ENCODE measurements at regions not wholly inside any gene's neighbourhood (a gene's known extent, or its start where the extent isn't known, plus 50 kb on each side); places are given as distances from the start of the nearest gene placed in this dataset.

DNA sequence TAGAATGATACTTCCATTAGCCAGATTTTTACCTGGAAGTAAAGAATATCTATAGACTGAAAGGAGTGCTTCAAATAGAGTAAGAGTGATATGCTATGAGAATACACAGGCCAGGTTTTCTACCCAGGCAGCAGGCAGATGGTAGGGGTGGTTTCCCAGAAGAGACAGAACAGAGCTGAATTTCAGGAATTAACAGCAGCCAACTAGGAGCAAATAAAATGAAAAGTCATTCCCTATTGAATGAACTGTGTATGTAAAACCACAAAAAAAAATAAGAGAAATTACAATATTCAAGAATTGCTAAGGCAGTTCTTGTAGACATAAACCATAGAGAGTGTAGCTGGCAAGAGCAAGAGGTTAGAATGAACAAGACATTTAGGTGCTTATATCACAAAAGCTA is 336.8 kb downstream of the KCNJ3 start:
- Mint-ChIP-seq H3K4me1 (ENCODE audit: low read depth) (no peaks in the 10 kb centered on the region), H3K36me3 (ENCODE audit: low read depth) (no peaks in the 10 kb centered on the region), H3K9me3 (peaks cover 2% of the 10 kb centered on the region), H3K27ac (no peak overlapping the region), H3K4me3 (no peak overlapping the region), H3K27me3 (no peaks in the 10 kb centered on the region)
- ChIA-PET CTCF (no interaction called here), POLR2A (no interaction called here)
- ATAC-seq: no peak
- no peak for DNase-seq
- intact Hi-C loops (cut with micrococcal nuclease): no loop called here
- TF ChIP-seq, protein P1, sequence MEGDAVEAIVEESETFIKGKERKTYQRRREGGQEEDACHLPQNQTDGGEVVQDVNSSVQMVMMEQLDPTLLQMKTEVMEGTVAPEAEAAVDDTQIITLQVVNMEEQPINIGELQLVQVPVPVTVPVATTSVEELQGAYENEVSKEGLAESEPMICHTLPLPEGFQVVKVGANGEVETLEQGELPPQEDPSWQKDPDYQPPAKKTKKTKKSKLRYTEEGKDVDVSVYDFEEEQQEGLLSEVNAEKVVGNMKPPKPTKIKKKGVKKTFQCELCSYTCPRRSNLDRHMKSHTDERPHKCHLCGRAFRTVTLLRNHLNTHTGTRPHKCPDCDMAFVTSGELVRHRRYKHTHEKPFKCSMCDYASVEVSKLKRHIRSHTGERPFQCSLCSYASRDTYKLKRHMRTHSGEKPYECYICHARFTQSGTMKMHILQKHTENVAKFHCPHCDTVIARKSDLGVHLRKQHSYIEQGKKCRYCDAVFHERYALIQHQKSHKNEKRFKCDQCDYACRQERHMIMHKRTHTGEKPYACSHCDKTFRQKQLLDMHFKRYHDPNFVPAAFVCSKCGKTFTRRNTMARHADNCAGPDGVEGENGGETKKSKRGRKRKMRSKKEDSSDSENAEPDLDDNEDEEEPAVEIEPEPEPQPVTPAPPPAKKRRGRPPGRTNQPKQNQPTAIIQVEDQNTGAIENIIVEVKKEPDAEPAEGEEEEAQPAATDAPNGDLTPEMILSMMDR (IDR thresholded peaks at IDR 0.05): no peak

DNA sequence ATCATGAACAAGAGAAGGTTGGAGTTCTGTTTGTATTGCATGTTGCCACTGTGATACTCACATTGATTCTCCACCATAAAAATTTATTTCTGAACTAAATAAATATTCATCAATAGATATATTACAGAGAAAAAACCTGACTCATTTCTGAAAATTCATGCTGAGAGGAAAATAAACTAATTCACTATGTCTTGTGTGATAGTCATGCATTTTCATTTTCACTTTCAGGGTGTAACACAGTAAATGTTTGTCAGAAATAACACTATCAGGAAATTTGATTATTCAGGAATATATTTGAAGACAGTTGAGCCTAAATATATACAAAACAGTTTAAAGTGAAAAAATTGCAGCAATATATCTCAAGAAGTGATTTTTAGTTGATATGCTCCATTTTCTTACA is 335.2 kb downstream of the KCNJ3 start:
- peaks cover 2% of the 10 kb centered on the region for H3K9me3 Mint-ChIP-seq
- no peaks in the 10 kb centered on the region for H3K4me1 Mint-ChIP-seq (ENCODE audit: low read depth)
- TF ChIP-seq, protein P1 (IDR thresholded peaks at IDR 0.05): no peak
- no peaks in the 10 kb centered on the region for H3K36me3 Mint-ChIP-seq (ENCODE audit: low read depth)
- DNase-seq: no peak
- ChIA-PET CTCF (no interaction called here), POLR2A (no interaction called here)
- intact Hi-C loops (cut with micrococcal nuclease): no loop called here
- no peak for ATAC-seq
- no peak overlapping the region for H3K4me3 Mint-ChIP-seq
- no peak overlapping the region for H3K27ac Mint-ChIP-seq
- no peaks in the 10 kb centered on the region for H3K27me3 Mint-ChIP-seq

DNA sequence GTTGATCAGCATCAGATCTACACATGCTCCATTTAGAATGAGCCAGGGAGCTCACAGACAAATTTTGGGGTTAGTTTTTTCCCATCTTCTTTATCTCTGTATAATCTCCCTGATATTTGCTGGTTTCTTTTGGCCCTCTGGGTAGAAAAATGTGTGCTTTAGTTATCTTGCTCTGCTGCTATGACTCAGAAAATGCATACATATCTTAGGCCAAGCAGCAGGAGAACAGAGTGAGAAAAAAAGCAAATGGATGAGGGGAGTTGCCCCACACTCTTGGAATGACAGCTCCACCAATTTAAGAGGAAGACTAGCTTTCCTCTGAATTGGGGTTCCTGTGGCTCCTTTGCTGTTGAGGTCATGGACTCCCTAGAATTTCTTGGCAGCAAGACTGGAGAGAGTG is 331.8 kb downstream of the KCNJ3 start:
- H3K9me3 Mint-ChIP-seq: peaks cover 2% of the 10 kb centered on the region
- no peak for DNase-seq
- no peaks in the 10 kb centered on the region for H3K36me3 Mint-ChIP-seq (ENCODE audit: low read depth)
- CTCF ChIA-PET: no interaction called here
- no peak overlapping the region for H3K4me3 Mint-ChIP-seq
- no peaks in the 10 kb centered on the region for H3K4me1 Mint-ChIP-seq (ENCODE audit: low read depth)
- no peak overlapping the region for H3K27ac Mint-ChIP-seq
- no peaks in the 10 kb centered on the region for H3K27me3 Mint-ChIP-seq
- TF ChIP-seq, protein P1 (IDR thresholded peaks at IDR 0.05): no peak
- intact Hi-C loops (cut with micrococcal nuclease): no loop called here
- no peak for ATAC-seq
- POLR2A ChIA-PET: no interaction called here

DNA sequence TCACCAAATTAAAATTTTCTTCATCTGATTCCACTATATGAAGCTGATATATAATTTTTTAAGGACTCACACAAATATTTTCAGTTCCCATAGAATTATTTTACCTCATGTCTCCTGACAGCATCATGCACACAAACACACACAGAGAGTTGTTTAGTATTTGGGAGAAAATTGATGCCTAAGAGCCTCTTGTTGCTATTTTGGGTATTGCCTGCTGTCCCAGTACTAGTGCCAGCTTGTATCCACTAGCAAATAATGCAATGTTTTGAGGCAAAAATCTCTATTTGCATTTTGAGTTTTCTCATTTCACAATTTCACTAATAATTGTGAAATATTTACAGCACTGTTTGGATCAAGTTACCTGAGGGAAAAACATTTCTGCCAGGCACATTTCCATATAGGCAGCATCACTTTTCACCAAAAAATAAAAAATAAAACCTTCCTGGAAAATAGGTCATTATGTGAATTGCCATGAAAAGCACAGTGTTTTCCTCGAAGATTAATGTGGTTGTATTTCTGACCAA is 328.2 kb downstream of the KCNJ3 start:
- H3K36me3 Mint-ChIP-seq (ENCODE audit: low read depth): no peaks in the 10 kb centered on the region
- CTCF ChIA-PET: no interaction called here
- H3K27ac Mint-ChIP-seq: no peak overlapping the region
- H3K9me3 Mint-ChIP-seq: no peaks in the 10 kb centered on the region
- ATAC-seq (no peak), DNase-seq (no peak)
- H3K4me3 Mint-ChIP-seq: no peak overlapping the region
- TF ChIP-seq, protein P1 (IDR thresholded peaks at IDR 0.05): no peak
- H3K4me1 Mint-ChIP-seq (ENCODE audit: low read depth): no peaks in the 10 kb centered on the region
- POLR2A ChIA-PET: no interaction called here
- no peaks in the 10 kb centered on the region for H3K27me3 Mint-ChIP-seq
- intact Hi-C loops (cut with micrococcal nuclease): no loop called here

DNA sequence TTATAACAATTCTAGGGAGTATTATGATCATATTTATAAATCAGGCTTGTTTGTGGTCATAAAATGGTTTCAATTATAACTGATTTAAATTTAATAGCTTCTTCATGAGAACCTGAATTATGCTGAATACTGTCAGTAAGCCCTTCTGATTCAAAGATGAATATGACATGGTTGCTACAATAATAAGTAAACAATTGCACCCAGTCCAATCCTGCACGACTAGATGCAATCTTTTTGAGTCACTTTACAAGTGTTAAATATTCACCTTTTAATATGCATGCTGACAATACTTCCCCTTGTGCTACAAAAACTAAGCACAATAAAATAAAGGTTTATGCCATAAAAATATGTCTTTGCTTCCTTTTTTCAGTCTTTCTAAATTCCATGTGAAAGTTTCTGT is 325.2 kb downstream of the KCNJ3 start:
- Mint-ChIP-seq H3K9me3 (no peaks in the 10 kb centered on the region), H3K27me3 (no peaks in the 10 kb centered on the region), H3K4me3 (no peak overlapping the region), H3K4me1 (ENCODE audit: low read depth) (no peaks in the 10 kb centered on the region), H3K36me3 (ENCODE audit: low read depth) (no peaks in the 10 kb centered on the region), H3K27ac (no peak overlapping the region)
- TF ChIP-seq, protein P1 (IDR thresholded peaks at IDR 0.05): no peak
- DNase-seq (no peak), ATAC-seq (no peak)
- intact Hi-C loops (cut with micrococcal nuclease): no loop called here
- ChIA-PET POLR2A (no interaction called here), CTCF (no interaction called here)
